Activated T-cell treated with anti-CD3 and anti-CD28 coated beads for 1 hour (primary cell): ENCODE measurements at regions not wholly inside any gene's neighbourhood (a gene's known extent, or its start where the extent isn't known, plus 50 kb on each side); places are given as distances from the start of the nearest gene placed in this dataset.

Experiments
- DNase-seq: peaks from one replicate; pipeline ENCODE4 v3.0.0-alpha.2; 2020; ENCODE audit warnings: low read depth

GRCh38 chr3:105923140-105923539 lies 54.3 kb upstream of the CBLB start:
- no peak for DNase-seq

- DNase-seq: no peak
These were observed 58.9 kb upstream of the CBLB start for GRCh38 chr3:105927741-105928140.

- no peak for DNase-seq
These were observed 61.9 kb upstream of the CBLB start for GRCh38 chr3:105930733-105931132.

- no peak for DNase-seq
These were observed 62.7 kb upstream of the CBLB start for GRCh38 chr3:105931500-105931899.

GRCh38 chr3:105933871-105934270 lies 65.1 kb upstream of the CBLB start:
- DNase-seq: no peak

- DNase-seq: no peak
These were observed 69.3 kb upstream of the CBLB start for GRCh38 chr3:105938101-105938500.

GRCh38 chr3:105938806-105939205 lies 70.0 kb upstream of the CBLB start:
- DNase-seq: no peak

- no peak for DNase-seq
These were observed 75.5 kb upstream of the CBLB start for GRCh38 chr3:105944276-105944675.

- DNase-seq: no peak
These were observed 75.9 kb upstream of the CBLB start for GRCh38 chr3:105944721-105945120.

GRCh38 chr3:105948101-105948500 lies 79.3 kb upstream of the CBLB start:
- no peak for DNase-seq

- DNase-seq: no peak
These were observed 82.2 kb upstream of the CBLB start for GRCh38 chr3:105950881-105951600.

GRCh38 chr3:105953831-105954230 lies 85.0 kb upstream of the CBLB start:
- no peak for DNase-seq

- DNase-seq: no peak
These were observed 87.5 kb upstream of the CBLB start for GRCh38 chr3:105956306-105956705.

GRCh38 chr3:105957722-105958121 lies 88.9 kb upstream of the CBLB start:
- DNase-seq: no peak

- DNase-seq: no peak
These were observed 89.6 kb upstream of the CBLB start for GRCh38 chr3:105958237-105959000.

GRCh38 chr3:105959851-105960250 lies 91.0 kb upstream of the CBLB start:
- no peak for DNase-seq

- DNase-seq: no peak
These were observed 91.6 kb upstream of the CBLB start for GRCh38 chr3:105960381-105960780.

GRCh38 chr3:105963161-105963560 lies 94.3 kb upstream of the CBLB start:
- no peak for DNase-seq

GRCh38 chr3:105965384-105965783 lies 96.6 kb upstream of the CBLB start:
- DNase-seq: no peak

GRCh38 chr3:105967117-105967516 lies 98.3 kb upstream of the CBLB start:
- no peak for DNase-seq

- no peak for DNase-seq
These were observed 101.5 kb upstream of the CBLB start for GRCh38 chr3:105970283-105970682.

- no peak for DNase-seq
These were observed 103.3 kb upstream of the CBLB start for GRCh38 chr3:105972069-105972468.

GRCh38 chr3:105974381-105974780 lies 105.6 kb upstream of the CBLB start:
- no peak for DNase-seq

- DNase-seq: no peak
These were observed 107.4 kb upstream of the CBLB start for GRCh38 chr3:105976196-105976595.
